ENCODE measurements at regions not wholly inside any gene's neighbourhood (a gene's known extent, or its start where the extent isn't known, plus 50 kb on each side); places are given as distances from the start of the nearest gene placed in this dataset.

- ATAC-seq (ENCODE audit: insufficient read depth, low FRiP score) (no peak), DNase-seq (no peak)
- Histone ChIP-seq H3K4me1 (ENCODE audit: control insufficient read depth in 5 of 5, insufficient read depth in 5 of 5, low read length in 5 of 5) (no peaks in the 10 kb centered on the region), H3K9me3 (ENCODE audit: control insufficient read depth in 4 of 4, insufficient read depth in 3 of 4, low read length in 3 of 4) (peaks cover 0 to 8% (median 0%) of the 10 kb centered on the region in 4 donors), H3K36me3 (ENCODE audit: control insufficient read depth in 4 of 4, insufficient read depth in 4 of 4, low read length in 4 of 4) (no peaks in the 10 kb centered on the region), H3K27me3 (ENCODE audit: control insufficient read depth in 3 of 3, insufficient read depth in 3 of 3, low read length in 2 of 3) (peaks cover 0 to 3% (median 0%) of the 10 kb centered on the region in 3 donors), H3K4me3 (no peak overlapping the region), H3K9ac (ENCODE audit: insufficient read depth in 1 of 2, low read length in 2 of 2) (no peak overlapping the region), H3K27ac (ENCODE audit: low read depth in 1 of 2, low read length in 1 of 2) (no peak overlapping the region)
- TF ChIP-seq CTCF (IDR thresholded peaks at IDR 0.05; ENCODE audit: control extremely low read depth, extremely low read depth): no peak
- 62 to 69% methylated on average over 5 of the region's 5 CpGs for WGBS, 2 donors
These were observed 208.0 kb downstream of the TBXT start for GRCh38 chr6:165959627-165960026.

- WGBS, 2 donors: 76 to 82% methylated on average over 1 of the region's 1 CpG
- ATAC-seq (ENCODE audit: insufficient read depth, low FRiP score) (no peak), DNase-seq (no peak)
These were observed 210.8 kb downstream of the TBXT start for GRCh38 chr6:165956874-165957273.

GRCh38 chr6:165952514-165952913 lies 215.1 kb downstream of the TBXT start:
- Histone ChIP-seq H3K4me3 (no peak overlapping the region), H3K27ac (ENCODE audit: low read depth in 1 of 2, low read length in 1 of 2) (no peak overlapping the region), H3K9ac (ENCODE audit: insufficient read depth in 1 of 2, low read length in 2 of 2) (no peak overlapping the region), H3K27me3 (ENCODE audit: control insufficient read depth in 3 of 3, insufficient read depth in 3 of 3, low read length in 2 of 3) (no peaks in the 10 kb centered on the region), H3K36me3 (ENCODE audit: control insufficient read depth in 4 of 4, insufficient read depth in 4 of 4, low read length in 4 of 4) (no peaks in the 10 kb centered on the region), H3K4me1 (ENCODE audit: control insufficient read depth in 5 of 5, insufficient read depth in 5 of 5, low read length in 5 of 5) (no peaks in the 10 kb centered on the region), H3K9me3 (ENCODE audit: control insufficient read depth in 4 of 4, insufficient read depth in 3 of 4, low read length in 3 of 4) (peaks cover 0 to 12% (median 0%) of the 10 kb centered on the region in 4 donors)
- DNase-seq: no peak
- TF ChIP-seq CTCF (IDR thresholded peaks at IDR 0.05; ENCODE audit: control extremely low read depth, extremely low read depth): no peak
- WGBS, 2 donors: 53 to 64% methylated on average over 7 of the region's 7 CpGs
- no peak for ATAC-seq (ENCODE audit: insufficient read depth, low FRiP score)

More at GRCh38 chr6:165956874-165957273, 210.8 kb downstream of the TBXT start:
- H3K9ac ChIP-seq (ENCODE audit: insufficient read depth in 1 of 2, low read length in 2 of 2): no peak overlapping the region
- no peaks in the 10 kb centered on the region for H3K36me3 ChIP-seq (ENCODE audit: control insufficient read depth in 4 of 4, insufficient read depth in 4 of 4, low read length in 4 of 4)
- H3K27me3 ChIP-seq (ENCODE audit: control insufficient read depth in 3 of 3, insufficient read depth in 3 of 3, low read length in 2 of 3): peaks cover 0 to 1% (median 0%) of the 10 kb centered on the region in 3 donors
- no peaks in the 10 kb centered on the region for H3K4me1 ChIP-seq (ENCODE audit: control insufficient read depth in 5 of 5, insufficient read depth in 5 of 5, low read length in 5 of 5)
- H3K27ac ChIP-seq (ENCODE audit: low read depth in 1 of 2, low read length in 1 of 2): no peak overlapping the region
- no peak for TF ChIP-seq CTCF (IDR thresholded peaks at IDR 0.05; ENCODE audit: control extremely low read depth, extremely low read depth)
- peaks cover 0 to 11% (median 0%) of the 10 kb centered on the region in 4 donors for H3K9me3 ChIP-seq (ENCODE audit: control insufficient read depth in 4 of 4, insufficient read depth in 3 of 4, low read length in 3 of 4)
- H3K4me3 ChIP-seq: no peak overlapping the region

- H3K4me3 ChIP-seq: no peak overlapping the region
- 86 to 87% methylated on average over 6 of the region's 6 CpGs for WGBS, 2 donors
- no peak for DNase-seq
- no peaks in the 10 kb centered on the region for H3K36me3 ChIP-seq (ENCODE audit: control insufficient read depth in 4 of 4, insufficient read depth in 4 of 4, low read length in 4 of 4)
- ATAC-seq (ENCODE audit: insufficient read depth, low FRiP score): no peak
- H3K27me3 ChIP-seq (ENCODE audit: control insufficient read depth in 3 of 3, insufficient read depth in 3 of 3, low read length in 2 of 3): no peaks in the 10 kb centered on the region
- no peaks in the 10 kb centered on the region for H3K4me1 ChIP-seq (ENCODE audit: control insufficient read depth in 5 of 5, insufficient read depth in 5 of 5, low read length in 5 of 5)
- H3K9ac ChIP-seq (ENCODE audit: insufficient read depth in 1 of 2, low read length in 2 of 2): no peak overlapping the region
- H3K9me3 ChIP-seq (ENCODE audit: control insufficient read depth in 4 of 4, insufficient read depth in 3 of 4, low read length in 3 of 4): peaks cover 0 to 12% (median 0%) of the 10 kb centered on the region in 4 donors
- no peak overlapping the region for H3K27ac ChIP-seq (ENCODE audit: low read depth in 1 of 2, low read length in 1 of 2)
- no peak for TF ChIP-seq CTCF (IDR thresholded peaks at IDR 0.05; ENCODE audit: control extremely low read depth, extremely low read depth)
These were observed 217.3 kb downstream of the TBXT start for GRCh38 chr6:165950316-165950715.
